ENCODE measurements at regions not wholly inside any gene's neighbourhood (a gene's known extent, or its start where the extent isn't known, plus 50 kb on each side); places are given as distances from the start of the nearest gene placed in this dataset.

DNA sequence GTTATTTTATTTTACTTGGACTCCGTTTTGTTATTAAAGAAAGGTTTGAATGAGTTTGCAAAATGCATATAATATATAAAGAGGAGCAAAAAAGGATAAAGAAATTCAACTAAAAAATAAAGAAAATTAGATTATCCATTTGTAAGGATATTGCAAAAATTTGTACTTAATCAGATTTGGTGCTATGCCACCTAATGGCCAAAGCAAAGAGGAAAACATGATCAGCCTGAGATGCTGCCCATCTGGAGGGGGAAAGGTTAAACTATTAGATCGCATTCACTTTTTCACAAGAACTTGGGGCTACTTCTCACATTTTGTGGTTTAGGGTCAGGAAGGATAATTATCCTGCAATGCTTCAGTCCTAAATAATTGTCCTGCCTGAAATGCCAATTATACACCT is 350.6 kb downstream of the MLLT3 start:
- H3K36me3 ChIP-seq (ENCODE audit: insufficient read depth, low read length): no peaks in the 10 kb centered on the region

DNA sequence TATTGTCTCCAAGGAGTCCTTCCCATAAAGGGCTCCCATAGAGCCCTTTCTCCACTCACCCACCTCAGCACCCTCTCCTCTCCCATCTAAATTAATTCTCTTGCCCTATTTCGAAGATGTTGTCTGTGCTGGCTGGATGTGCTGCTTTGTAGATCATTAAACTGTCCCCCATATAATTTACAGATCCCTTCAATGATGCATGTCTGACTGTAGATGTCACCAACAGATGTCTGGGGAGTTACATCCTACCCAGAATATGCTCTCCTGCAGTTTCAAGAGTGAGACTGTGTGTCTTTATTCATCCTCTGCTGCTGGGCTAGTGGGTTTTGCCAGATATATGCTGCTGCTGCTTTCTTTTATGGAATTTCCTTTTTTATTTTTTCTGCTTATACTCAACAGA is 351.2 kb downstream of the MLLT3 start:
- Histone ChIP-seq H2AFZ (ENCODE audit: low read length) (no peak overlapping the region), H3K4me2 (ENCODE audit: insufficient read depth, low read length) (no peak overlapping the region), H3K36me3 (ENCODE audit: insufficient read depth, low read length) (no peaks in the 10 kb centered on the region), H3K9me3 (ENCODE audit: low read depth, low read length) (no peaks in the 10 kb centered on the region), H3K4me3 (ENCODE audit: insufficient read depth, low read length) (no peak overlapping the region), H3K79me2 (ENCODE audit: insufficient read depth, low read length) (no peaks in the 10 kb centered on the region), H3K4me1 (ENCODE audit: insufficient read depth, low read length) (no peaks in the 10 kb centered on the region), H3K27ac (ENCODE audit: low read depth, low read length) (no peak overlapping the region), H4K20me1 (ENCODE audit: insufficient read depth, low read length) (no peaks in the 10 kb centered on the region), H3K27me3 (ENCODE audit: insufficient read depth, low read length) (no peaks in the 10 kb centered on the region)
- peak; percentile 6 for DNase-seq (ENCODE audit: insufficient read length, low spot score, missing footprints)
- no peak for TF ChIP-seq CTCF (IDR thresholded peaks at IDR 0.05; ENCODE audit: extremely low read depth, low read depth, low read length)

More for the DNA sequence above, 350.6 kb downstream of the MLLT3 start:
- Histone ChIP-seq H3K27ac (ENCODE audit: low read depth, low read length) (no peak overlapping the region), H3K4me1 (ENCODE audit: insufficient read depth, low read length) (no peaks in the 10 kb centered on the region), H2AFZ (ENCODE audit: low read length) (no peak overlapping the region), H3K4me3 (ENCODE audit: insufficient read depth, low read length) (no peak overlapping the region), H3K79me2 (ENCODE audit: insufficient read depth, low read length) (no peaks in the 10 kb centered on the region), H4K20me1 (ENCODE audit: insufficient read depth, low read length) (no peaks in the 10 kb centered on the region), H3K4me2 (ENCODE audit: insufficient read depth, low read length) (no peak overlapping the region), H3K27me3 (ENCODE audit: insufficient read depth, low read length) (no peaks in the 10 kb centered on the region), H3K9me3 (ENCODE audit: low read depth, low read length) (no peaks in the 10 kb centered on the region)
- DNase-seq (ENCODE audit: insufficient read length, low spot score, missing footprints): no peak
- peak; percentile 21 for TF ChIP-seq CTCF (IDR thresholded peaks at IDR 0.05; ENCODE audit: extremely low read depth, low read depth, low read length)

DNA sequence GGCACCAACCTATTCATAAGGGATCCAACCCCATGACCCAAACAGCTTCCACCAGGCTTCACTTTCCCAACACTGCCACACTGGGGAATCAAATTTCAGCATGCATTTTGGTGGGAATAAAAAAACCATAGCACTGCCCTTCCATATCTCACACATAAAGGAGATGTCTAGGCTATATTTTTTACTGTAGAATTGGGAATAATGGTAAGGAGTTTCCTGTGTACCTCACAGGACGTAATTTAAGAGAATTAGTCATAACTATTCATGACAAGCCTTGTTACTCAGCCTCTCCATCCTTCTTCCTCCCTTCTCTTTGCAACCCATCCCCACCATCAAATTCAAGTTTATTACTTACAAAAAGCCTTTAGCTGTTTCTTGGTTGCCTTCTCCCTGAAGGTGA is 352.1 kb downstream of the MLLT3 start:
- H3K27ac ChIP-seq (ENCODE audit: low read depth, low read length): no peak overlapping the region
- no peaks in the 10 kb centered on the region for H3K27me3 ChIP-seq (ENCODE audit: insufficient read depth, low read length)
- no peaks in the 10 kb centered on the region for H3K4me1 ChIP-seq (ENCODE audit: insufficient read depth, low read length)
- H3K9me3 ChIP-seq (ENCODE audit: low read depth, low read length): no peaks in the 10 kb centered on the region
- DNase-seq (ENCODE audit: insufficient read length, low spot score, missing footprints): no peak
- no peaks in the 10 kb centered on the region for H3K79me2 ChIP-seq (ENCODE audit: insufficient read depth, low read length)
- H2AFZ ChIP-seq (ENCODE audit: low read length): no peak overlapping the region
- no peak for TF ChIP-seq CTCF (IDR thresholded peaks at IDR 0.05; ENCODE audit: extremely low read depth, low read depth, low read length)
- no peaks in the 10 kb centered on the region for H4K20me1 ChIP-seq (ENCODE audit: insufficient read depth, low read length)
- no peak overlapping the region for H3K4me3 ChIP-seq (ENCODE audit: insufficient read depth, low read length)
- no peak overlapping the region for H3K4me2 ChIP-seq (ENCODE audit: insufficient read depth, low read length)
- H3K36me3 ChIP-seq (ENCODE audit: insufficient read depth, low read length): no peaks in the 10 kb centered on the region

- no peak overlapping the region for H2AFZ ChIP-seq (ENCODE audit: low read length)
- H3K27ac ChIP-seq (ENCODE audit: low read depth, low read length): no peak overlapping the region
- H4K20me1 ChIP-seq (ENCODE audit: insufficient read depth, low read length): no peaks in the 10 kb centered on the region
- H3K36me3 ChIP-seq (ENCODE audit: insufficient read depth, low read length): no peaks in the 10 kb centered on the region
- H3K79me2 ChIP-seq (ENCODE audit: insufficient read depth, low read length): no peaks in the 10 kb centered on the region
- no peak overlapping the region for H3K4me3 ChIP-seq (ENCODE audit: insufficient read depth, low read length)
- H3K9me3 ChIP-seq (ENCODE audit: low read depth, low read length): no peaks in the 10 kb centered on the region
- H3K4me1 ChIP-seq (ENCODE audit: insufficient read depth, low read length): no peaks in the 10 kb centered on the region
- H3K27me3 ChIP-seq (ENCODE audit: insufficient read depth, low read length): no peaks in the 10 kb centered on the region
- no peak overlapping the region for H3K4me2 ChIP-seq (ENCODE audit: insufficient read depth, low read length)
- no peak for DNase-seq (ENCODE audit: insufficient read length, low spot score, missing footprints)
- TF ChIP-seq CTCF (IDR thresholded peaks at IDR 0.05; ENCODE audit: extremely low read depth, low read depth, low read length): no peak
Measured at GRCh38 chr9:20269620-20270019, 352.7 kb downstream of the MLLT3 start.
